Stimulated activated CD4-positive, alpha-beta T cell treated with anti-CD3 and anti-CD28 coated beads, Interleukin-4, amount 100 ng/mL, for 1 hour (primary cell): ENCODE measurements at regions not wholly inside any gene's neighbourhood (a gene's known extent, or its start where the extent isn't known, plus 50 kb on each side); places are given as distances from the start of the nearest gene placed in this dataset.

Source experiments
- DNase-seq: peaks from one replicate; pipeline ENCODE4 v3.0.0-alpha.2; 2020

DNA sequence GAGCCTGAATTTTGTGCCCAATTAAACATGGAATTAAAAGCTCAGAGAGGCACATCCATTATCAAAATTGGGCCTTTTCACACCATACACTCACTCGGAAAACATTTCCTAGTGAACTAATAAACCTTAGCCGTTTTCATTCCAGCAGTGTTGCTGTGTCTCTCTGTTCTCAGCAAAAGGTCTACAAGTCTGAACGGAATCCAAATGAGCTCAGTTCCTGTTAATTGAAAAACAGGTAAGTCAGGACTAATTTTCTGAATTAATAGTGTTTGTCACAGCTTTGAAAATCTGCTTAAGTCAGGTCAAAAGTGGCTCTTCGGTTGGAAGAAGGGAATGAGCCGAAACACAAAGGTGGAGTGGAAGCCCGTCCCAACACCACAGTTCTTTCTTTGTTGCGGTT is 163.3 kb upstream of the RALGAPA2 start:
- no peak for DNase-seq

DNA sequence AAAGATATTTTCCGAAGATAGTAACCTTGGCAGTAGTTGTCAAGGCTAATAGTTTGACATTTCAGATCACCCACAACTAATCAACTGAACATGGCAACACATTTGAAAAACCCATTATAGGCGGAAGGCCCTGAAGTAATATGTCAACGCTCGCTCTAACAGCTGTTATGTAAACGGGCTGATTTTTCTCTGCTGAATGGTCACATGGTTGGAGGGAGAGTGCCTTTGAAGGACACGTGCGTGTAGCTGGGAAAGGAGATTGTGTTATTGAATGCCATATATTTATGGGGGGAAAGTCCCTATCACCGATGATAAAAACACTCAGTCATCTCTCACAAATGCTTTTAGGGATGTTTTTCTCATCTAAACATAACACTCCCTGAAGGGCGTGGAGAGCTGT is 160.0 kb upstream of the RALGAPA2 start:
- DNase-seq, result no peak

DNA sequence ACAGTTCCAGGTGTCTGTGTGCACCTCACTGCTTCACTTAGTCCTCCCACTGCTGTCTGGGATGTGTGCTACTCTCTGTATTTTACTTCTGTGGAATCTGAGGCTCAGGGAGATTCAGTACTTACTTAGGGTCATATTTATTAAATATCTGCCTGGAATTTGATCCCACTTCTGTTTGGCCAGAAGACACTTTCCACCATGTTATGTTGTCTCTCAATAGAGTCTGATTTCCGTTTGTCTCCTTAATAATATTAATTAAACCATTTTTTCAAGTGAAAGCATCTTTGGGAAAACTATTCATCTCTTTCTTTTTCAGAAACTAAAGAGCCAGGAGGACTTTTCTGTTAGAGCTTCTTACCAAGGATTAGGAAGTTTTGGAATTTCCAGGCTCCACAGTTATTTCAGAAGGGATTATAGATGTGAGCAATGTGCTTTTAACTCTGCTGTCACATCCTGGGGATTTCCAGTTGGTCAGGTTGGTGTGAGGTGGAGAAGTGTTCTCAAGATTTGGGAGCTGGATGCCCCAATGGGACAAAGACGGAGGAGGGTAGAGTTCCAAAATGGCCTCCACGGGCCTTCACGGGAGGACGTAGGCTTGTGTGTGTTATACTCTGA is 156.8 kb upstream of the RALGAPA2 start:
- no peak for DNase-seq

DNA sequence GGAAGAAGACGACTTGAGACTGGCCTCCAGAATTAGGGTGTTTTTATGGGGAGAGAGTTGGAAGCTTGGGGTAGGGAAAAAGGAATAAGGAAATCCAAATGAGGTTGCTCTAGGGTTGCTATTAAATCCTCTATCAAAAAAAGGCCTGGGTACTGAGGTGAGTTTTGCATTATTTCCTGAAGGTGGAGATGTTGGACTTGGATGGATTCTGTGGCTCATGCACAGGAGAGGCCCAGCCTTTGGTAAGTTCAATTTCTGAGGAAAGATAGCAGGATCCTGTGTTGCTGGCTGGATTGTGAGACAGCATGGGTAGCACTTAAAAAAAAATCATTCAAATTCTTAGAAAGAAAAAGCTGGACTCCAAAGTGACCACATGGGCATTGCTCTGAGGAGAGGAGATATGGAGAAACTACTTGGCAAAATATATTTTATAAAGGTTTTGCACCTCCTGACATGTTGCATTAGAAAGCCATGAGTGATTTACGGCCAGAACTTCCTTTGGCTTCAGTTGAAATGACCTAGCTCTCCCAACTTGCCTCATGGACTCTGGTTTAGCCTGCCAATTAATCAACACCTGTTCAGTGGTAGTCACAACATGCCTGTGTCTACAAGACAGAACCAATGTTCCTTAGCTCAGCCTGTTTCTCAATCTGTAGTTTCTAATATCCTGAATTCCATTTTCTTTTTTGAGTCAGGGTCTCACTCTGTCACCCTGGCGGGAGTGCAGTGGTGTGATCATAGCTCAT is 152.1 kb upstream of the RALGAPA2 start:
- DNase-seq, result no peak

DNA sequence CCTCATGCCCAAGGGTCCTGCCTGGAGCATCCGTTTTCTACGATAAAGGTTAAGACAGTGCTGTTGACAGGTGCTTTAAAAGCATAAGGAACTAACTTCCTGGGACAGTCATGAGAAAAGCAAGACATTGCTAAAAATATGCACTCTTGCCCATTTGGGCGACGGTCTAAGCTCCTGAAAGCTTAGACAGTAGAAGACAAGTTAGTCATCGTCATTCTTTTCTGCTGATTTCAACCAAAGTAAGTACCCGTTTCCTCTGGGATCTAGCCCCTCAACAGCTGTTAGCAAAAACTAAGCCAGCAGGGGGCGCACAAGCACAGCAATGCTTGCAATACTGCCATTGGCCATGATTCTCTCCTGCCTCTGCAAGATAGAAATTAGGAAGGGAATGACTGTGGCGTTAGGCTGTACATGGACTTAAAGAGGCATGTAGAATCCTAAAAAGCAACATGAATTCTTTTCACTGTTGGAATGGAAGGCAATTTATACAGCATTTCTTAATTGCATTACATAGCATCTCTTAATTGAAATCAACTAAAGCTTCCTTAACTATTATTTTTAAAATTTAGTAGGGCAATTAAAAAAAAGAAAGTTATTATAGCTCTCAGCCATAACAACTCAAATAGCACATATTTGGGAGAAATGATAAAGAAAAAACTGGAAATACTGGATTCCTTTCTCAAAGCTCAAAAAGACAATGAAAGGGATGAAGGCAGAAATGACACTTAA is 147.8 kb upstream of the RALGAPA2 start:
- peak; percentile 87 for DNase-seq

DNA sequence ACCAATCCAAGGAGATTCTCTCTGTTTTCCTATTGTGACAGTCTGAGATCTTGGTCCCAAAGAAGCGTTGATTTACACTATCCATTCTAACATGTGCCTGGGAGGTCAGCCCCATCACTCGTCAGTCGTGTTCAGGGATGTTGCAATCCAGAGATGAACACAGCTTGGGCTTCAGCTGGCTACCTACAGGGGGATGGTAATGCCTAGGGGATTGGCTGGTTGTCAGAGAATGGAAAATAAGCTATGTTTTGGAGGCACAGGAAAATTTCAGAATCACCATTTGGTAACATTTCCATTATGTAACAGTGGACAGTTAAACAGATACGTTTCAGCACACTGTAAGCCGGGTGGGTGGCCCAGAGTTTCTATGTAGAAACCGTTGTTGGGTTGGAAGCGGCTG is 147.1 kb upstream of the RALGAPA2 start:
- no peak for DNase-seq

DNA sequence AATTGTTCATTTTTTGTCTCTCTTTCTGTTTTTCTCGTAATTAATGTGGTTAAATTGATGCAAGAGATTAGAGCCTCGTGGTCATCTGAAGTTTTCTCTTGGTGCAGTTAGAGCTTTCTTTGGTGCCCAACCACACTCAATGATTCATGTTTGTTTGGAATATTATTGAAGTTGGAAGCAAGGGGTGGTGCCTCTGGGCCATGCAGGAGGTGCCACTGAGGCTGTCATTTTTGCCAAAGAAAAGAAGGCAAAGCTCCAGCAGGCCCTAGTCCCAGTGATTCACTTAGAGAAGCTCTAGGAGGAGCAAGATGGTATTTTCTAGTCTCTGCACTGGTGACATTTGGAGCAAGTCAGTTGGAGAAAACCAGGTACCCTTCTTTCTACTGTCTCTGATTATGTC is 144.5 kb upstream of the RALGAPA2 start:
- no peak for DNase-seq

DNA sequence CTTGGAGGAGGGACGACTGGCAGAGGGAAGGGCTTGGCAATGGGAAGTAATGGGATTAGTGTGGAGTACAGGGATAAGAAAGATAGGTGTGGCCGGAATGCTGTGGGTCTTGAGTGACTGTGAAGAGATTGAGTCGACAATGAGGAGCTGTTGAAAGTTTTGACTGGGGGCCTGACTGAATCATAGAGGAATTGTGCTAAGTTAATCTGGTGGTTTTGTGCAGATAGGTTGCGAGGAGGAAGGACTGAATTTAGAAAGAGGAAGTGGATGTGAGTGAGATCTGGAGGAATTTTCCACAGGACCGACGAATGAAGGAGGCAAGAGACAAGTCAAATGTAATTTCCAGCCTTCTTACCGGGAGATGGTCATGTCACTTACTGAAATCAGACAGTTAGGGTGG is 143.9 kb upstream of the RALGAPA2 start:
- DNase-seq, result no peak

DNA sequence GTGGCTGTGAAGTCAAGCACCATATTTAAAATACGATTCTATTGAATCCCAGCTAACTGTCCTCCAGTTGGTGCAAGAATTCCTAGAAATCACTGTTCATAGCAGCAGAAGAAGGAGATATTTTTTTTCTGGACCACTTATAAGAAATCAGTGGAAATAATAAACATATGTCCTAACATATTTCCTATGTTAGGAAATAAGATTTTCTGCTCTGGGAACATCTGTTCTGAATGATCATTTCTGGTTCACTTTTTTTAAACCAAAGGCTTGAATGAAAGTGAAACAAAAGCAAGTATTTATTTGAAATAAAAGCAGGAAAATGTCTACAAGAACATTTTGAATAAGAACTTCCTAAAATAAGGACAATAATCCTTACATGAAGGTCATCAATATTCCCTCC is 138.9 kb upstream of the RALGAPA2 start:
- no peak for DNase-seq

DNA sequence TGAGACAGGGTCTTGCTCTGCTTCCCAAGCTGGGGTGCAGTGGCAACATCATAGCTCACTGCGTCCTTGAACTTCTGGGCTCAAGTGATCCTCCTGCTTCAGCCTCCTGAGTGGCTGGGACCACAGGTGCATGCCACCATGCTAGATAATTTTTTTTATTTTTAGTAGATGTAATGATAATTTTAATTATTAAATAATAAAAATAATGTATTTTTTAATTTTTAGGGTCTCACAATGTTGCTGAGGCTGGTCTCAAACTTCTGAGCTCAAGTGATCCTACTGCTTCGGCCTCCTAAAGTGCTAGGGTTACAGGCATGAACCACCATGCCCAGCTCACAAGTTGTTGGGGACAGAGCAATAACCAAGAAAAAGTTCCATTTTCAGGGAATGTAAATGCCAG is 138.0 kb upstream of the RALGAPA2 start:
- no peak for DNase-seq

DNA sequence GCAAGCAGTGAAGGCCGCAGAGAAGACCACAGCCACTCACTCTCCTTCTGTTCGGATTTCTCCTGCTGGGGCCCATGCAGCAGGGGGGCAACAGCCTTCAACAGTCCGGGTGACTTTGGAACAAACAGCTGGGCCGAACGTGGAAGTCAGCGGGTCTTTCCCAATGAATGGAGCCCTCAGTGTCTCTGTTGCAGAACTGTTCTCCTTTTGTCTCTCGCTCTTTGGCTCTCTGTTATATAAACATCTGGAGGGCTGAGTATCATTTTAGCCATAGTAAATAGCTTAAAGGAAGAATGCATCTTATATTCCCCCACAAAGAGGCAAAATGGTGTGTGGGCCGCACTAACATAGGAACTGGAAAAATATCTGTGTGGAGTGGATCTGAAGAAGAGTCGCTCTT is 136.7 kb upstream of the RALGAPA2 start:
- no peak for DNase-seq

DNA sequence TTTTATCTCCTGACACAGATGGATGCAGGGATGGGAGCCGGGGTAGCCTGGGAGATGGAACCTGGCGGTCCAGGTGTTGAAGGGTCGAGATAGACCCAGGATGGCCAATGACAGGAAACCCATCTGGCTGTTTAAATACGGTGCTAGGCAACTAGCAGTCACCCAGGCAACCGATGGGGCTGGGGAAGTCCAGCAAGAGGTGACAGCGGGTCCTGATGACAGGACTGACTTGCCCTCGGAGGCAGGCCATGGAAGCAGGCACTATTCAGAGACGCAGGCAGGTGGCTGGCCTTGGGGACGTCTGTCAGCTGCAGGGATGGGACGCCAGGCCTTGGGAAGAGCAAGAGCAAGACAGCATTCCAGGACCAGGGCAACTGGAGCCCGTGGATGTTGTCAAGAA is 135.4 kb upstream of the RALGAPA2 start:
- no peak for DNase-seq

DNA sequence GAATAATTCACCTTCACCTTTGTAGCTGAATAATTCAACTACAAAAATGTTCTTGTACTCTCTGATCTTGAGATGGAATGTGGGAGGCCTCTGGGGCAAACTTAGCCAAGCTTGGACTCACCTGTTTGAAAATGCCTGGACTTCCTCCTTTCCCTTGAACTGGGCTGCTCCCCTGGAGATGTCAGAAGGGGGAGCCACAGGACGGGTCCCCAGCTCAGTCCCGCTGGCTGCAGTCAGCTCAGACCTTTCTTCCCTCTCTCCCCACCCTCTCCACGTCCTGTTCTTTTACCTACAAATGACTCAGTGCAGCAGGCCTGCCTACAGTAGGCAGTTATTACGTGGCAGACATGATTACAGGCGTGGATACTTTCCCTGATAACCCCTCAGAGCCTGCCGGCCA is 131.5 kb upstream of the RALGAPA2 start:
- no peak for DNase-seq

DNA sequence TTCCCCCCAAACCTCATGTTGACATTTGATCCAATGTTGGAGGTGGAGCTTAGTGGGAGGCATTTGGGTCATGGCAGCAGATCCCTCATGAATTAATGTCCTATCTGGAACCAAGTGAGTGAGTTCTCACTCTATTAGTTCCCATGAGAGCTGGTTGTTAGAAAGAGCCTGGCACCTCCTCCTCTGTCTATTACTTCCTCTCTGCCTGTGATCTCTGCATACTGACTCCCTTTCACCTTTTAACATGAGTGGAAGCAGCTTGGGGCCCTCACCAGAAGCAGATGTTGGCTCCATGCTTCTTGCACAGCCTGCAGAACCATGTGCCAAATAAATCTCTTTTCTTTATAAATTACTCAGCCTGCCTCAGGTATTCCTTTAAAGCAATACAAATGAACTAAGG is 127.3 kb upstream of the RALGAPA2 start:
- DNase-seq, result no peak

DNA sequence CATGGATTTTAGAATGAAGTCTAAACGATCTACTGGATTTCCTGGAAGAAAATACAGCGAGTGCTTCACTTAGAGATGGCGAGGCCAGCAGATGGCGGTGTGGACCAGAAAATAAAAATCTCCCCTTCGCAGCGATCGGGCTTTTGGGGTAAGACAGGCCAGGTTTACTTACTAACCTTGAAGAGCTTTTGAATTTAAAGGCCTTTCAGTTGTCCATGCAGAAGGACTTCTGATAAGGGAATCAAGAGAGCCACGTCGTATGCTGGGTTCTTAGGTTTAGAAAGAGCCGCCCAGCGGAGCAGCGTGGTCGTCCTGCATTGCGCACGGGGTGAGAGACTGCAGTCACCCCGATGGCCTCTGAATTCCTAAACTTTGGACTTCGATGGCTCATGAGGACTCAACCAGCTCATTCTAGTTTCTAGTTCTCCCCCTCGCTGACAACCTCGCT is 125.2 kb upstream of the RALGAPA2 start:
- peak; percentile 40 for DNase-seq

DNA sequence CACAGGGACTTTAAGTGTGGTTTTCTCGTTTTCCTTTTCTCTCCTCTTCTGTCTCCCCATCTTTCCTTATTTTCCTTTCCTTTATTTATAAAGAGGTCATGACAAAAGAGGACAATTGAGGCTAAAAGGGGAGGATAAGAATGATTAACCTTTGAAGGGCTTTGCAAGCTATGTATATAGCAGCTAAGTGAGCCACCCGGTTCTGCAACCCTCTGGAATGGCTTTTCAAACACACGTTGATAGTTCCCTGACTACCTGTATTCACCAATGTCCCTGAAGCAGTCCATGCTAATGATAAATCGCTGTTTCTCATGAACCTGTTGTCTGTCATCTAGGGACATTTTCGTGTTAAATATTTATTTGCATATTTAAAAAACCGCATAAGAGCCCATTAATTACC is 124.4 kb upstream of the RALGAPA2 start:
- no peak for DNase-seq

DNA sequence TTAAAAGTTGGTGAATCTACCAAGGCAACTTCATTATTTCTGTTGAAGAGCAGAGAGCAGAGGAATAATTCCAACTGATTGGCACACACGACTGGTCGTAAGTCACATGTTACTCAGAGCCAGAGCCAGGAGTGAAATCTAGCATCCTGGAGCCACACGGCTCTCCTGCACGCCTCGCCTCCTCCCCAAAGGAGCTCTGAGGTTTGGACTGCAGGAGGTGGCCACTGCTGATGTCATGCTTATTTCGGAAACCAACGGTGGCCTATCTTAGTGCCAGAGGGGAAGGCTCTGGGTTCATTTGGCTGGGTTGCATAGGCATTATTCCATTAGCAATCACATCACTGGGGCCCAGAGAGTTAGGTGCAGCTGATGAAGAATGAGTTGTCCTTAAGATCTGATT is 123.5 kb upstream of the RALGAPA2 start:
- DNase-seq, result no peak

DNA sequence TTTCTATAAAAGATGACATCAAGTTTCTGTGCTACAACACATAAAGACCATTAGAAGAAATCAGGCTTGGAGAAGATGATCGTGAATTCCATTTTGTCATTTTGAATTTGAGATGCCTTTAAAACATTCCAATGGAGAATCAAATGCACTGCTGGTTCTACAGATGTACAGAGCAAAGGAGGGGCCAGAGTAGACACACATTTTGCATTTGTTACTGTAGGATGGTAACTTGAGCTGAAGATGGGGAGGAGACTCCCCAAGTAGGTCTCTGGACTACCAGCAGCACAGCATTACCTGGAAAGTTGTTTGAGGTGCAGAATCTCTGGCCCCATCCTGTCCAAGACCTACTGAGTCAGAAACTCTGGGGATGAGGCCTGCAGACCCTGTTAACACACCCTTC is 121.6 kb upstream of the RALGAPA2 start:
- no peak for DNase-seq

DNA sequence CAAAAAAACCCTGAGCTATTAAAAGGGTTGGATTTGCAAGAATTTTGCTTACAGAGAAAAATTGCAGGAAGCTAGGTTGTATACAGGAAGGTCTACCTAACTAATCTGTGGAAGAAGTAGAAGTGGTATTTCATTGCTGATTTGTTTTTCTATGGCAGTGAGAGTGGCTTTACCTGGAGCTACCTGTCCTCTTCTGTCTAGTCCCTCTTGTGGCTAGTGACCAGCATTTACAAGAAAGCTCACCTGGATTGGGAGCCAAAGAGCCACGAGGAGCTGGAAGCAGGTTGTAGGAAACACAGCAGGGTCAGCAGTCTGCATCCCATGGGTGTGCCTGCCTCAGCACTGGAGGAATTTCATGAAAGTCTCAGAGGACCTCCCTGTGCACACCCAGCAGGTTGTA is 120.3 kb upstream of the RALGAPA2 start:
- no peak for DNase-seq

DNA sequence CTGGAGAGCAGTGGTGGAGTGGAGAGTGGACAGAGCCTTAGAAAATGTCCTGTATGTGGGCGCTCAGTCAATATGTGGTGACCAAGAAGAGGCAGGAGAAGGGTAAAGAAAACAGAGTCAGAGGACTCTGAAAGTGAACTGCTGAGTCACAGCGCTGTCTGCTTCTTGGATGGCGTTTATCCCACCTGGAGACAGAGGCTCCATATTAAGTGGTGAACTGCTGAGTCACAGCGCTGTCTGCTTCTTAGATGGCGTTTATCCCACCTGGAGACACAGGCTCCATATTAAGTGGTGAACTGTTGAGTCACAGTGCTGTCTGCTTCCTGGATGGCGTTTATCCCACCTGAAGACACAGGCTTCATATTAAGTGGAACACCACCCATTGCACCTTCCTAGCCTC is 119.3 kb upstream of the RALGAPA2 start:
- DNase-seq, result no peak

DNA sequence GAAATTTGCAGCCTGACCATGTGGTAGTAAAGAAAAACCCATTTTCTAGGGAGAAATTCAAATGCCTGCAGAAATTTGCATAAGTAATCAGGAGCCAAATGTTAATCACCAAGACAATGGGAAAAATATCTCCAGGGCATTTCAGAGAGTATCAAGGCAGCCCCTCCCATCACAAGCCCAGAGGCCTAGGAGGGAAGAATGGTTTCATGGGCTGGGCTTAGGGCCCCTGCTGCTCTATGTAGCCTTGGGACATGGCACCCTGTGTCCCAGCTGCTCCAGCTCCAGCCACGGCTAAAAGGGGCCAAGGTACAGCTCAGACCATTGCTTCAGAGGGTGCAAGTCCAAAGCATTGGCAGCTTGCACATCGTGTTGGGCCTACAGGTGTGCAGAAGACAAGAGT is 117.2 kb upstream of the RALGAPA2 start:
- DNase-seq, result no peak

DNA sequence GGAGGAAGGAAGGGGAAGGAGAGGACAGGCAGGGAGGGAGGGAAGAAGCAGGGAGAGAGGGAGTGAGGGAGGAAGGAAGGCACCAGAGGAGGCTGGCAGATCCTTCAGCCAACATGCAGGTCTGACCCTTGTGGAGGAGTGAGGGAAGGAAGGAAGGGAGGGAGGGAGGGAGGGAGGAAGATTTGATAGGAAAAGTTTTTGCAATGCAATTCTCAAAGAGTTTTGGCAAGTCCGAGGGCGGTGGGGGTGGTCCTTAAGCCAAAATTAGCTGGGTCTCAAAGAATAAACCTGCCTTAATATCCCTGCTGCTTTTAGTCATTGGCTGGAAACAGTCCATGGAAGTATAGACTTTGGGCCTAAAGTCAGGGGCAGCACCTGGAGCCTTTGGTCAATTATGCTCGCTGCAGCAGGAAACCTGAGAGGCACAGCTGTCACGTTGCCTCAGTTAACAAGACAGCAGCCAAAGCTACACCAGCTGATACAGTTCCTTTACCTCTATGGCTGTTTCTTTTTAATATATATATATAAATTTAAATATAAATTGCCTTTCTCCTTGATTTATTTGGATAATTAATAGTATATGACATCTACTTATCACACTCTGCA is 115.7 kb upstream of the RALGAPA2 start:
- DNase-seq, result no peak

DNA sequence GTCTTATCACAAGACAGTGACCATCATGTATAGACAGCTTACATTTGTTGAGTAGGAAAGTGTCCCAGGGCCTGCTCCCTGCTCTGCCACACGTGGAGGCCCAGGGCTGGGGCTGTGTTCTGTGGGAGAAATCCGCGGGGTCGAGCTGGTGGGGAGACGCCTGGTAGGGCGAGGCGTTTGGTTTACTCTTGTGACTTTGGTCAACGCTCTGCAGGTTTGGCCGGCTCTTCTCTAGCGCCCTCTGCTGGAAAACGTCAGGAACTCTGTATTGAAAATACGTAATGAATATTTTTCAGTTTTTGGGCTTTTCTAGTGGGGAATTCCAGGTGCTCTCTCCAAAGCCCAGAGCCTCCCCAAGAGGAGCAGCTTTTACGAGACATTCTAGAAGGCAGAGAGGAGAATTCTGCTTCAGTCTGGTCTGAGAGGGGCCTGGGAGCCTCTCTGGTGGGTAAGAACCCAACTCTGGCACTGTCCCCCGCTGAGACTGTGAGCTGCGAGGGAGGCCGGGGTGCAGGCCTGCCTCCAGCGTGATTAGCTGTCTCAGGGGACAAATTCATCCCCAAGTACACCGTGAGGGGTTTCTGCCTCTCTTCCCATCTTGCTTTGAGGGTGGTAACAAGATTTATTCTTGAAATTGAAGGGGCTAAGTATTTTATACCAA is 112.6 kb upstream of the RALGAPA2 start:
- peak; percentile 40 for DNase-seq
